ENCODE measurements at regions not wholly inside any gene's neighbourhood (a gene's known extent, or its start where the extent isn't known, plus 50 kb on each side); places are given as distances from the start of the nearest gene placed in this dataset.

DNA sequence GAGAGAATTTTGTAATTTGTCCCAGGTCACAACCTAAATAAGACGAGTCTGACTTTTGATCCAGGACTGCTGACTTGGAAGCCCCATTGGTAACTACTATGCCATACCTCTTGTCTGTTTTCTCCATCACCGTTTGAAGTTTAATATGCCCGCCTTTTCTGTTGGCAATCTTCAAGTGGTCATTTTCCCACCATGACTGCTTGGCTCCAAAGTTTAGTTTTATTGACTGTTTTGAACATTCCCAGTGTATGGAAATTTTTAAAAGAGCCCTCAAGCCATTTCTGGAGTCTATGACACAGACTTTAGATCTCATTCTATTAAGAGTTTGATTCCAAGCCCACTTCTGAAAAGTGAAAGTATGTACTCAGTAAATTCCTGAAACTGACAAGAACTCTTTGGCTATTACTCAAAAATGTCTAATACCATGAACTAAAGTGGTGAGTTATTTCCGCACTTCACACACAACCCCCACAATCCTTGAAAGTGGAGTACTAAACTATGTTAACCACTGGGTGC is 136.7 kb upstream of the ADAMTS9 start:
- TF ChIP-seq POLR2A (IDR thresholded peaks at IDR 0.05; ENCODE audit: low read length) (no peak), GATA1 (IDR thresholded peaks at IDR 0.05; ENCODE audit: low read depth, low read length) (no peak)
